H9 (cell line): ENCODE measurements at regions not wholly inside any gene's neighbourhood (a gene's known extent, or its start where the extent isn't known, plus 50 kb on each side); places are given as distances from the start of the nearest gene placed in this dataset.

Source experiments
- DNase-seq: peaks from one replicate; pipeline ENCODE4 v3.0.0-alpha.2; 2017
- H2AFZ ChIP-seq: one replicate; pipeline ENCODE4 v1.6.1; 2013; ENCODE audit warnings: mild to moderate bottlenecking, low read length, control low read depth, moderate library complexity
- H2AK5ac ChIP-seq: 2 replicates; pipeline ENCODE4 v1.6.1; 2013; ENCODE audit warnings: low read length, control low read depth, mixed read lengths; ENCODE audit not compliant: insufficient read length
- H2BK120ac ChIP-seq: one replicate; pipeline ENCODE4 v1.6.1; 2013; ENCODE audit warnings: low read depth, mild to moderate bottlenecking, low read length, control low read depth, inconsistent platforms; ENCODE audit not compliant: poor library complexity, severe bottlenecking
- H2BK12ac ChIP-seq: 2 replicates; pipeline ENCODE4 v1.6.1; 2013; ENCODE audit warnings: low read length, control low read depth, mixed read lengths, low read depth; ENCODE audit not compliant: insufficient read length
- H2BK15ac ChIP-seq: 2 replicates; pipeline ENCODE4 v1.6.1; 2013; ENCODE audit warnings: low read depth, low read length, control low read depth
- H2BK20ac ChIP-seq: one replicate; pipeline ENCODE4 v1.6.1; 2013; ENCODE audit warnings: low read depth, mild to moderate bottlenecking, low read length, control low read depth, inconsistent platforms; ENCODE audit not compliant: poor library complexity, severe bottlenecking
- H2BK5ac ChIP-seq: 2 replicates; pipeline ENCODE4 v1.6.1; 2013; ENCODE audit warnings: low read length, control low read depth, mixed read lengths; ENCODE audit not compliant: insufficient read length
- H3K14ac ChIP-seq: 2 replicates; pipeline ENCODE4 v1.6.1; 2013; ENCODE audit warnings: low read length, control low read depth; ENCODE audit not compliant: insufficient read depth
- H3K18ac ChIP-seq: 2 replicates; pipeline ENCODE4 v1.6.1; 2013; ENCODE audit warnings: low read depth, mild to moderate bottlenecking, mixed read lengths, low read length, control low read depth; ENCODE audit not compliant: insufficient read length
- H3K23ac ChIP-seq: 2 replicates; pipeline ENCODE4 v1.6.1; 2013; ENCODE audit warnings: low read length, control low read depth, mixed read lengths, low read depth; ENCODE audit not compliant: insufficient read length
- H3K23me2 ChIP-seq: 2 replicates; pipeline ENCODE4 v1.6.1; 2013; ENCODE audit warnings: low read depth, mild to moderate bottlenecking, mixed read lengths, low read length, control low read depth; ENCODE audit not compliant: insufficient read length, poor library complexity, severe bottlenecking
- H3K27ac ChIP-seq: 2 replicates; pipeline ENCODE4 v1.5.1; 2013; ENCODE audit warnings: low read length, control low read depth, mixed read lengths, low read depth; ENCODE audit not compliant: insufficient read length
- H3K27me3 ChIP-seq: 2 replicates; pipeline ENCODE4 v1.6.1; 2013; ENCODE audit warnings: low read length, control low read depth, inconsistent platforms; ENCODE audit not compliant: insufficient read depth
- H3K4ac ChIP-seq: 2 replicates; pipeline ENCODE4 v1.6.1; 2013; ENCODE audit warnings: low read depth, mild to moderate bottlenecking, control low read depth, inconsistent platforms, low read length, moderate library complexity
- H3K4me1 ChIP-seq: 2 replicates; pipeline ENCODE4 v1.6.1; 2013; ENCODE audit warnings: low read length, control low read depth, inconsistent platforms; ENCODE audit not compliant: insufficient read depth
- H3K4me2 ChIP-seq: 2 replicates; pipeline ENCODE4 v1.6.1; 2013; ENCODE audit warnings: low read length, control low read depth, mixed read lengths; ENCODE audit not compliant: insufficient read length, insufficient read depth
- H3K56ac ChIP-seq: 2 replicates; pipeline ENCODE4 v1.6.1; 2013; ENCODE audit warnings: low read depth, mild to moderate bottlenecking, mixed read lengths, low read length, control low read depth; ENCODE audit not compliant: insufficient read length
- H3K79me1 ChIP-seq: 2 replicates; pipeline ENCODE4 v1.6.1; 2013; ENCODE audit warnings: low read depth, mild to moderate bottlenecking, moderate library complexity, low read length, control low read depth, inconsistent platforms; ENCODE audit not compliant: insufficient read depth, poor library complexity, severe bottlenecking
- H3K79me2 ChIP-seq: 2 replicates; pipeline ENCODE4 v1.6.1; 2013; ENCODE audit warnings: low read length, control low read depth, inconsistent platforms; ENCODE audit not compliant: insufficient read depth
- H3K9ac ChIP-seq: 2 replicates; pipeline ENCODE4 v1.6.1; 2013; ENCODE audit warnings: low read length, control low read depth, mixed read lengths; ENCODE audit not compliant: insufficient read length; ENCODE audit errors: extremely low read depth
- H3K9me3 ChIP-seq: one replicate; pipeline ENCODE4 v1.6.1; 2013; ENCODE audit warnings: low read depth, low read length, inconsistent platforms; ENCODE audit not compliant: control insufficient read depth
- H3T11ph ChIP-seq: one replicate; pipeline ENCODE4 v1.6.1; 2013; ENCODE audit warnings: mild to moderate bottlenecking, low read length, control low read depth, inconsistent platforms
- H4K20me1 ChIP-seq: one replicate; pipeline ENCODE4 v1.6.1; 2013; ENCODE audit not compliant: control insufficient read depth, insufficient read length, insufficient read depth
- H4K5ac ChIP-seq: 2 replicates; pipeline ENCODE4 v1.6.1; 2013; ENCODE audit warnings: low read depth, mild to moderate bottlenecking, mixed read lengths, low read length, control low read depth; ENCODE audit not compliant: insufficient read length
- H4K8ac ChIP-seq: replicated peaks from 2 replicates; pipeline ENCODE4 v1.6.1; 2013; ENCODE audit warnings: low read length, control low read depth, mixed read lengths, low read depth; ENCODE audit not compliant: insufficient read length
- H4K91ac ChIP-seq: 2 replicates; pipeline ENCODE4 v1.6.1; 2013; ENCODE audit warnings: low read depth, mild to moderate bottlenecking, moderate library complexity, mixed read lengths, low read length, control low read depth; ENCODE audit not compliant: insufficient read length
- H3K27ac Mint-ChIP-seq, 3 experiments: 2 replicates in 2 of 3; 3 replicates in 1 of 3; pipeline ENCODE4 v1.8.0; 2020 to 2021; ENCODE audit warnings: mixed read lengths in 3 of 3, mild to moderate bottlenecking in 1 of 3, moderate library complexity in 1 of 3
- H3K27me3 Mint-ChIP-seq: 2 replicates; pipeline ENCODE4 v1.8.0; 2021; ENCODE audit warnings: low read depth, mild to moderate bottlenecking, moderate library complexity, mixed read lengths
- H3K36me3 Mint-ChIP-seq, 3 experiments: 2 replicates in 2 of 3; 3 replicates in 1 of 3; pipeline ENCODE4 v1.8.0; 2020 to 2021; ENCODE audit warnings: low read depth in 3 of 3, mixed read lengths in 3 of 3; ENCODE audit not compliant: insufficient read depth in 1 of 3
- H3K4me1 Mint-ChIP-seq, 2 experiments: 2 replicates each; pipeline ENCODE4 v1.8.0; 2020; ENCODE audit warnings: mixed read lengths in 2 of 2
- H3K4me3 Mint-ChIP-seq, 2 experiments: 2 replicates in 1 of 2; 3 replicates in 1 of 2; pipeline ENCODE4 v1.8.0; 2020 to 2021; ENCODE audit warnings: mild to moderate bottlenecking in 2 of 2, mixed read lengths in 2 of 2, moderate library complexity in 1 of 2
- H3K9me3 Mint-ChIP-seq, 2 experiments: 2 replicates in 1 of 2; 3 replicates in 1 of 2; pipeline ENCODE4 v1.8.0; 2020; ENCODE audit warnings: mild to moderate bottlenecking in 2 of 2, mixed read lengths in 2 of 2, moderate library complexity in 1 of 2
- WGBS: extraction: QIAGEN DNeasy Blood & Tissue Kit; methylation state at CpG from one replicate; pipeline ENCODE4 v1.1.7; 2013; ENCODE audit warnings: missing lambda C conversion rate, low lambda C conversion rate, mixed read lengths; ENCODE audit not compliant: insufficient read length; ENCODE audit errors: extremely low coverage; 5-methylcytosine and 5-hydroxymethylcytosine counted together
- TF ChIP-seq, protein P1 (sequence below): fragments of 200-600 bp; sonication (generic); conservative IDR thresholded peaks from 3 replicates; pipeline ENCODE4 v1.8.0; 2021; ENCODE audit warnings: antibody characterized with exemption, mild to moderate bottlenecking

GRCh38 chr3:124246376-124246775, 254.5 kb upstream of the ROPN1 start:
- Histone ChIP-seq H3K18ac (no peak overlapping the region), H2AFZ (no peak overlapping the region), H3K56ac (no peak overlapping the region), H3K4me1 (no peaks in the 10 kb centered on the region), H3K79me1 (no peaks in the 10 kb centered on the region), H2BK12ac (no peak overlapping the region), H3T11ph (no peak overlapping the region), H3K9ac (no peak overlapping the region), H4K91ac (no peak overlapping the region), H3K4ac (no peak overlapping the region), H3K23ac (no peak overlapping the region), H3K23me2 (no peaks in the 10 kb centered on the region), H4K8ac (no peak overlapping the region), H3K4me2 (no peak overlapping the region), H2BK15ac (no peak overlapping the region), H4K5ac (no peak overlapping the region), H3K27ac (no peak overlapping the region), H2AK5ac (no peak overlapping the region), H4K20me1 (no peaks in the 10 kb centered on the region), H2BK5ac (no peak overlapping the region), H3K9me3 (no peaks in the 10 kb centered on the region), H3K79me2 (no peaks in the 10 kb centered on the region), H2BK120ac (no peak overlapping the region), H3K27me3 (no peaks in the 10 kb centered on the region), H2BK20ac (no peak overlapping the region), H3K14ac (no peak overlapping the region)
- Mint-ChIP-seq H3K36me3 (no peaks in the 10 kb centered on the region), H3K4me1 (peaks cover 3 to 8% of the 10 kb centered on the region in 2 experiments), H3K9me3 (no peaks in the 10 kb centered on the region), H3K27me3 (no peaks in the 10 kb centered on the region; the same call in 1 of the 2 replicates), H3K4me3 (no peak overlapping the region), H3K27ac (no peak overlapping the region)
- no peak for DNase-seq
- WGBS, result no CpG with 5 or more reads among the region's 1 CpG
- TF ChIP-seq, protein P1, sequence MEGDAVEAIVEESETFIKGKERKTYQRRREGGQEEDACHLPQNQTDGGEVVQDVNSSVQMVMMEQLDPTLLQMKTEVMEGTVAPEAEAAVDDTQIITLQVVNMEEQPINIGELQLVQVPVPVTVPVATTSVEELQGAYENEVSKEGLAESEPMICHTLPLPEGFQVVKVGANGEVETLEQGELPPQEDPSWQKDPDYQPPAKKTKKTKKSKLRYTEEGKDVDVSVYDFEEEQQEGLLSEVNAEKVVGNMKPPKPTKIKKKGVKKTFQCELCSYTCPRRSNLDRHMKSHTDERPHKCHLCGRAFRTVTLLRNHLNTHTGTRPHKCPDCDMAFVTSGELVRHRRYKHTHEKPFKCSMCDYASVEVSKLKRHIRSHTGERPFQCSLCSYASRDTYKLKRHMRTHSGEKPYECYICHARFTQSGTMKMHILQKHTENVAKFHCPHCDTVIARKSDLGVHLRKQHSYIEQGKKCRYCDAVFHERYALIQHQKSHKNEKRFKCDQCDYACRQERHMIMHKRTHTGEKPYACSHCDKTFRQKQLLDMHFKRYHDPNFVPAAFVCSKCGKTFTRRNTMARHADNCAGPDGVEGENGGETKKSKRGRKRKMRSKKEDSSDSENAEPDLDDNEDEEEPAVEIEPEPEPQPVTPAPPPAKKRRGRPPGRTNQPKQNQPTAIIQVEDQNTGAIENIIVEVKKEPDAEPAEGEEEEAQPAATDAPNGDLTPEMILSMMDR, result no peak
